NCI-H1694 (cell line): ENCODE measurements at regions not wholly inside any gene's neighbourhood (a gene's known extent, or its start where the extent isn't known, plus 50 kb on each side); places are given as distances from the start of the nearest gene placed in this dataset.
A peak's percentile ranks its signal among the peaks of the same experiment; 100 is the strongest.

Experiments used
- DNase-seq: peaks from one replicate; lab custom pipeline; 2025; lab: John Stamatoyannopoulos, UW

DNA sequence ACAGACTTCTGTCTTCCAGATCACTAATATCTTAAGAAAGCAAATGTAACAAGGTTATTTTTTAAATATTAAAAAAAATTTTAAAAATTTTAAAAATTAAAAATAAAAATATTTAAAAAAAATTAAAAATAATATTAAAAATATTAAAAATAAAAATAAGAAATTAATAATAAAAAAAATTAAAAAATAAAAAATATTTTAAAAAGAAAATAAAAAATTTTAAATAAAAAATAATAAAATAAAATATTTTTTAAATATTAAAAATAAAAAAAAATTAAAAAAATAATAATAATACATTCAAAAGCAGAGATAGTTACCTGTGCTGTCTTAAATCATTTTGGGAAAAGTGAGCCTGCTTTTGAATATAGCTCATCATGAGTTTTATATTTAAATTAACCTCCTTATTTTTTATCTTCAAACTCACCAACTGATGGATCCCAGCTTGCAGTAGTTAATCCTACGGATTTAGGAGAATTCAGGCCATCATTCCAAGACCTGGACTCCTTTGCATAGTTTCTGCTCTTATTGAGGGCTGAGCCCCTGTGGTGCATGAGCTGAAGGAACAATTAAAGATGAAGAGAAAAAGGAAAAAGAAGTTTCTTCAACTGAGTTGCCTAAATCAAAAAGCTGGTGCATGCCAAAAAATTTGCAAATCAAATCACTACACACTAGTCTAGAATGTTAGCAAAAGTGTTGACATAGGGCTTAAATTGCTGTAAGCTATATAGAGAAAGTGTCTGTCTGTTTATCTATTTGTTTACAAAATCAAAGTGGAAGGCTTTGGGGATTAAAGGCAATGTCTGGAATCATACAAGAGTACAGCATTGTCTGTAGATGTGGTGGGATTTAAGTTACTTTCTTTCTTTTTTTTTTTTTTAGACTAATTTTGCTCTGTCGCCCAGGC, 50.5 kb upstream of the ZNF438 start:
- DNase-seq: no peak

DNA sequence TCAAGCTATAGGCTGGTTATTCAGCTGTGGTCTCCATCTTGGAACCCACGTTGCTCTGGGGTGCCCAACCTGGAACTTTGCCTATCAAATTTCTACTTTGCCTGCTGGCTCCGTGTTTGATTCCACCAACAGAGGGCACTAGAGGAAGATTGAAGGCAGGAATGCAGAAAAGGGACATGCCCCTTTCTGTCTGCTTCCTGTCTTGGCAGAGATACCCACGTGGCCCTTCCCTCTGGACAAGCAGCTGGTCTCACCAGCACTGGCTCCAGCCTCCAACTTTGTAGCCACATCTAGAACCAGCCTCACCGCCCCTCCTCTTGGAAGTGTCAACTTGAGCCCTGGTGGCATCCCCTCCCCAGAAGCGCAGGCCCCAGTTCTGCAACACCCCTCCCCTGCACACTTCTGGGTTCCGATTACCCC, 52.1 kb upstream of the ZNF438 start:
- DNase-seq: peak; percentile 2

GRCh38 chr10:31087011-31087410, 55.3 kb upstream of the ZNF438 start:
- DNase-seq: no peak

DNA sequence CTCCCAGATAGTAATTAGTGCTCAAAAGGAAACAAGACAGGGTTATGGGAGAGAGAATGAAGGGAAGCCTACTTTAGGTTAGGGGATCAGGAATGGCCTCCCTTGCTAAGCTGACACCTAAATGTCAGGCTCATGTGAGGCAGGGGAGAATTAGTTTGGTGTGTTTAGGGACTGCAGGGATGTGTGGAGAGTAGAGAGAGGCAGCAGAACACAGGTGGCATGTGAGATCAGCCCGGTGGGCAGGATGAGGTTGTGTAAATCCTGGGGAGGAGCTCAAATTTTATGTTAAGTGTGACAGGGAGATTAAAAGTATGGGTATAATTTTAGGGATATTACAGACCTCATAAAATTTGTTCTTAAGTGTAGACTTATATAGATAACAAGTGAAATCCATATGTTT, 56.2 kb upstream of the ZNF438 start:
- no peak for DNase-seq

- no peak for DNase-seq
These were observed 59.4 kb upstream of the ZNF438 start for GRCh38 chr10:31090894-31091607.

GRCh38 chr10:31095677-31096560, 64.3 kb upstream of the ZNF438 start:
- DNase-seq: no peak

DNA sequence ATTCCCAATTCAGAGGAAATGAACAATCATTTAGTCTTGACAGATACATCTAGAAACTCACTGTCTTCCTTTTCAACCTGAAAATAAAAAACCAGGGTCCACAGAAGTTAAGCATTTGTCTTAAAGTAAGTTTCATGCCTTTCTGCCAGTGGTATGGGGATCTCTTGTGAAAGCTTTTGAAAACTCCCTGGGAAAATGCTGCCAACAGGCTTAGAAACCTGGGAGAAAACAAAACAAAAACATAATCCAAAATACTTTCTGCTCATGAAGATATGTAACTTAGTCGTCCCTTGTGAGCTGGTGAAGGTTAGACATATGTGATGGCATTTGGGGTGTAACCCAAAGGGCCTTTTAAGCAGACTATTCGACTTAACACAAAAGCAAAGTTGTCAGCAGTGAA, 66.4 kb upstream of the ZNF438 start:
- DNase-seq: no peak

- DNase-seq: no peak
These were observed 67.4 kb upstream of the ZNF438 start for GRCh38 chr10:31099094-31099493.

- no peak for DNase-seq
These were observed 68.0 kb upstream of the ZNF438 start for GRCh38 chr10:31099664-31100063.

DNA sequence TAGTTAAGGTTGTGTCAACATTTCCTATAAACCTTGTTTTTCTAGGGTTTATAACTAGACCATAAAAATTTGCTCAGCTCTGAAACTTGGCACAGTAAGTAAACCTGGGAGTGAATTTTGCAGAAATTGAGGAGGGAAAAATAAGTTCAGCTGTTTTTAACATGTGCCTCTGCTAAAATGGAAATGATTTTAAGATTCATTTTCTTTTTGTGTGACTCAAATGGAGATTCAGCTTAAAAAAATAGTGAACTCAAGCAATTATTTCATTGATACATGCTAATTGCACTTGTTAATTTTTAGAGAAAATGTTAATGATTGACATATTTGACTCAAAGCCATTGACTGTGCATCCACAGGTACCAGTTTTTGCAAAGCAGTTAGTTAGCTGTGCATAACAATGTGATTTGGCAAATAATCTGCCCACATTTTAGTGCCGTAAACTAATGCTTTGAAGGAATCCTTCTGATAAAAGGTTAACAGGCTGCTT, 68.5 kb upstream of the ZNF438 start:
- DNase-seq: no peak

- DNase-seq: no peak
These were observed 69.0 kb upstream of the ZNF438 start for GRCh38 chr10:31100662-31101061.

DNA sequence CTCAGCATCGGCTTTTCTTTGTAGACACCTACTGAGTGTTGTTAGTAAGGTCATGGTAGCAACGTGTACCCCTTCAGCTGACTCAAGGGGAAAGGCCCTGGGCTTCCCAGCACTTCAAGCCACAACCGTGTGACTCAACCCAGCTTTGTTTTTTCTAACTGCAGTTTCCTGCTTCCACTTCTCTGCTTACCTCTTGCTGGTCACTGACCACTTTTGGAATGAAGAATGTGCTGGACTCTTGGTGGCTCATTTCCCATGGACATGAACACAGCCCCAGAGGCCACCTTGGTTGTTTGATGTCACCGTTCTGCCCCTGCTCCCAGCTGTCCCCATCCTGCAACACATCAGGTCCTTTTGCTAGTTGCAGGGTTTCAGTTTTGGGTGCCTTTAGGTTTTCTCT, 69.5 kb upstream of the ZNF438 start:
- DNase-seq: no peak

- DNase-seq: no peak
These were observed 70.8 kb upstream of the ZNF438 start for GRCh38 chr10:31102421-31102820.

DNA sequence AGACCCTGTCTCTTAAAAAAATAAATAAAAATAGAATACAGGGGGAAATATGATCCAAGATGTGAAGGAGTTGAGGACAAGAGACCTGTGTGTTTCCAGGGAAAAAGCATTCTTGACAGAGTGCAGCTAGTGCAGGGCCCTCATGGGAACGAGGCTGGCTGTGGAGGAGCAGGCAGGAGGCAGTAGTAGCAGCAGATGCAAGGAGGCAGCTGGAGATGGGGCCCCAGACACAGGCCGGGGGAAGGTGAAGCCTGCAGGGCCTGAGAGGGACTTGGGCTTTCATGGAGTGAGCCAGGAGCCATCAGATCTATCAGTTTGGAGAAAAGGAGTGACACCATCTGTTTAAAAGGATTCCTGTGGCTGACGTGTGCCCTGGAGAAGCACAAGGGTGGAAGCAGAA, 71.4 kb upstream of the ZNF438 start:
- DNase-seq: no peak

GRCh38 chr10:31112961-31113360, 81.3 kb upstream of the ZNF438 start:
- no peak for DNase-seq

GRCh38 chr10:31116226-31116625, 84.6 kb upstream of the ZNF438 start:
- no peak for DNase-seq

DNA sequence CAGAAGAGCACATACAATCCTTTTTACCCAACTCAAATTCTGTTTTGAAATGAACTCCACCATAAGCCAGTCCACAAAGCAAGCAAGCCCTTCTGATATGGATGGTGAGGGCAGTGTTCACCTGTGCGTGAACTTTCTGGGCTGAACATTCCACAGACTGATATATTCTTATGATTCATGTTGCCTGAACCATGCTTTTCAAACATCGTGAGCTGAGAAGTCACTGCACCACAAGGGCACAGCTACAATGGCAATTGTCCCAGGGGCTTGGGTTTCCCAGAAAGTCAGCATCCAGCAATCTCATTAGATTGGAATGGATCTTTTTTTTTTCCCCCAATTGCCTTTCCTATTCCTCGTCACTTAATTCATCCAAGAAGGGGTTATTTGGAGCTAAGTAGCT, 86.9 kb upstream of the ZNF438 start:
- DNase-seq: no peak

GRCh38 chr10:31120392-31120791, 88.7 kb upstream of the ZNF438 start:
- no peak for DNase-seq

DNA sequence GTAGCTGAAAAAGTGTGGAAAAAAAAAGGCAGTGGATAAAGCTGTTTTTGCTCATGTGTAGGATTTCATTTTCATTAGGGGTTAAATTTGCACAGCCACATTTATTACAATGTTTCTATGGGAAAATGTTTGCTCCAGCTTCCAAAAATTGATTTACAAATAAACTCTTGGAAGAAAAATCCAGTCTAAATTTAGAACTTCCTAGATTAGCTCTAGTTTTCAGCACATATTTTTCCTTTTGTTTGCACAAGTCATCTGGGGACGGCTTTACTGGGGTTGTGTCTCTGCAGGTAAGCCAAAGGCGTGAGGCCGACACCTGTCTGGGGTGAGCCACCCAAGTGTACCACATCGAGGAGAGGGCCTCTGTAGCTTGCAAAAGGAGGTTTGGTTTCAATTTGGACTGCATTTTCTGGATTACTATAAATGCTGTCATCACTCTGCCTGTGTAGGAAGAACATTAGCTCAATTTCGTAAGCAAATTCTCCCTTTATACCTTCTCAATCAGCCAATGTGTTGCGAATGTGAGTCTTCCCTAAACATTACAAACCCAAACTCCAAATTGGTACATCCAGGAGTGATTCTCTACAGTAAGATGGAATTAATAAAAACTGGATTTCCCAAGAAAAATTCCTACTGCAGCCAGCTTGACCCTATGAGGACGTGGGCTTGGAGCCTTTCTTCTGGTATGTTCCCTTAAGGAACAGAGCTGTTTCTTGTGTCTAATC, 89.5 kb upstream of the ZNF438 start:
- no peak for DNase-seq

- no peak for DNase-seq
These were observed 90.3 kb upstream of the ZNF438 start for GRCh38 chr10:31121757-31122577.

- DNase-seq: no peak
These were observed 92.3 kb upstream of the ZNF438 start for GRCh38 chr10:31123946-31124345.
